ENCODE measurements at regions not wholly inside any gene's neighbourhood (a gene's known extent, or its start where the extent isn't known, plus 50 kb on each side); places are given as distances from the start of the nearest gene placed in this dataset.

GRCh38 chr4:141933978-141934377 is 297.6 kb downstream of the IL15 start:
- no peak for TF ChIP-seq CTCF (IDR thresholded peaks at IDR 0.05; ENCODE audit: insufficient read depth, low read depth, low read length)
- no peak for TF ChIP-seq EZH2 (IDR thresholded peaks at IDR 0.05; ENCODE audit: insufficient read depth, low read length)

All from astrocyte (in vitro differentiated cells and primary cell).